ENCODE measurements at regions not wholly inside any gene's neighbourhood (a gene's known extent, or its start where the extent isn't known, plus 50 kb on each side); places are given as distances from the start of the nearest gene placed in this dataset.
"Not testable (repeated sequence)": the region's sequence is repeated elsewhere in the genome, so short reads cannot be mapped to it uniquely, and the experiment has no call there.

DNA sequence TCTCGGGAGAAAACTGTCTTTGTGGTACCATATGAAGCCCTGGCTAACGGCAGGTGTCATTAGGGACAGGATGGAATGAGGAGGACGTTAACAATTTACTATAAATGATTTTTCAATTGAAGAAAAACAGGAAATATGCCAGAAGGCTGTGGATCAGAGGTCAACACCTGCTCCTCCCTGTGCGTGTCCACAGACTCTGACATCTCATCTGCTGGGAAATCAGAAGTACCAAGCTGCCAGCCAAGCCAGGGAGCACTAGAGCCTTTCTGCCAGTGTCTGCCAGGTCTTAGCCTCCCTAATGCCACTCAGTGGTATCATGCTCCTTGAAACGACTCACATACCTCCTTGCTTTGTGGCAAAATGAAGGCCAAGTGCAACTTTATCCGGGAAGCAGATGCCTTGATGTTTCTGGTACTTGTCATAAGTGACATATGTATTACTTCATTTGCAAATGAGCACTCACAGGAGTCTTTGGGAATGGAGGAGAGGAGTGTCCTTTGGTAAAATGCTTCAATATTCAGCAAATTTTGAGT is 541.1 kb downstream of the SATB2 start:
- DNase-seq (ENCODE audit: low spot score), result no peak

GRCh38 chr2:198913394-198914152 is 544.2 kb downstream of the SATB2 start:
- DNase-seq (ENCODE audit: low spot score), result no peak

DNA sequence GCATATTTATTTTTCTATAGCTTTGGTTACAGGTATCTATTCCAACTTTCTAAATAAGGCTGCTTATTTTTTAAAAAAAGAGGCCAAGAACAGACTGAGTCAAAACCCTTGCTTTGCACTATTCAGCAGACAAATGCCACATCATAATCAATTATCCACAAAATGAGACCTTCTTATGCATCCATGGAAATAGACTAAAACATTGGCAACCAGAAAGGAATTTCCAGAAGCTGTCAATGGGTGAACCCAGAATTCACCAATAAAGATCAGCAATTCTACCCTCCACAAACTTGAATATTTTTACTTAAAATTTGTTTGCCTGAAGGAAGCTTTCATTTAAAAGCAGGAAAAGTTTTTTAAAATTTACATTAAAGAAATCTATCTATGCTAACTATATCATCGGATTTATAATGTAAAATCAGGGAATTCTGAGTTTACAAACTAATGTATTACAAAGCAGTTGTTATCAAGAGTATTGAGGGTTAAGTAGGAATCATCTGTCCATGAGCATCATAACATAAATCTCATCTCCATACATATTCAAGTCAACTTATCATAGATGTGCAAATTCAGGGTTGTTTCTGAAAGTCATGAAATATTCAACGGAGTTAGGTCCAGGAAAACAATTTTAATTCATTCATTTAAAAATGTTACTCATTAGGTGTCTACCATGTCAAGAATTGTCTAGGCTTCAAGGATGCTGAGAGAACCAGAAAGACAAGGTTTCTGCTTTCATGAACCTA is 548.0 kb downstream of the SATB2 start:
- DNase-seq (ENCODE audit: low spot score), result no peak

DNA sequence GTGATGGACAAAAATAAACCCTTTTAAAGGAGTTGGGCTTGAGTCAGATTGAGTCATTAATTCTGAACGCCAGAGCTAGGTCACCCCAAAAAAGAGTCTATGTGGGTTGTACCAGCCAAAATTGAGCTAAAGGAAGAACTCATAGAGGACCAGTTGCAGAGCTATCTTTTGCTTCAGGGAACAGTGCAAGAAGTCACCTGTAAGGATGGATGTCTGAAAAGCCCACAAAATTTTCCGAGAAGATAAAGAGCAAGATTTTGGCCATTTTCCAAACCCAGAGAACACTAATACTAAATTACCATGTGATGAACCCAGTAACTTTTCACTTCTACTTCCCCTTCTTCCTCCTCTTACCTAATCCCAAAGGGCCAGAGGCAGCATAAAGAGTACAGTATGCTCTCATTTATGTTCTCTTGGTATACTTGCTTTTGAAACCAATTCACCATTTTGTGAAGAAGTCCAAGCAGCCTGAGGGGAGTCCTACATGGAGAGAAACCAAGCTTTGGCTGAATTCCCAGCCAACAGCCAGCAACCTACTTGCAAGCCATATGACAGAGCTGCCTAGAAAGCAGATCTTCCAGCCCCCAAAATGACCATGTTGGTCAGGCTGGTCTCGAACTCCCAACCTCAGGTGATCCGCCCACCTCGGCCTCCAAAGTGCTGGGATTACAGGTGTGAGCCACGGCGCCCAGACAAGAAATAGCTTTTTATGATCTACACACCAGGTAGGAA is 551.7 kb downstream of the SATB2 start:
- DNase-seq (ENCODE audit: low spot score), result no peak

DNA sequence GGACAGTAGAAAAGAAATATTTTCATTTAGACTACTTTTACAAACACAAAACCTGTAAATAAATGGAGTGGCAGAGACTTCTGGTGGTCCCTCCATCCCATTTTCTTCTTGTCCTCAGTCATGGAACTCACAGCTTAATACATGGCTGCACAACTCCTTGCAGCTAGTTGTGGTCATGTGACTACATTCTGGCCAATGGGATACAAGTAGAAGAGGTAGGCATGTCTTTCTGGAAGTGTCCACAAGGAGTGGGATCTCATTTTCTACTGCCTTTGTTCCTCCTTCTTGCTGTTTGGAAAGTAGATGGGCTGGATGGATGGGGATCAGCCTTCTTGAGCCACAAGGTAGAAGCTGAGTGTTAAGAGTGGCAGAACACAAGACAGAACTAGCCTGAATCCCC is 555.8 kb downstream of the SATB2 start:
- DNase-seq (ENCODE audit: low spot score), result no peak

DNA sequence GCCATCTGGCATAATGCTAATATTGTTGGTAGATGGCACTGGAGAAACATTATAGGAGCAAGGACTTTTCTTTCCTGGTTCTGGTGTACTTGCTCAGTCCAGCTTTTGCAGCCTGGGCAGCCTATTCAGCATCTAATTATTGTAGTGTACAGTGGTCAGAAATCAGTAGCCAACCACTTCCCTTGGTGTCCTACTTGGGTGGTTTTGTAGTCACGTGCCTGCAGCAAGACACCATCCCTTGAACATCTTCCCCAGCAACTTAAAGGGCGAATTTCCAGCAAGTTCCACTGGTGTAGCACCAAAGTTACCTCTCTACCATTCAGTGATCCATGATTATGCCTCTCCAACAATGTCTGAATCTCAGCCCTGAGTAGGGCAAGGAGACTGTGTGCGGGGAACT is 557.6 kb downstream of the SATB2 start:
- DNase-seq (ENCODE audit: low spot score), result no peak

GRCh38 chr2:198890490-198890889 is 567.2 kb downstream of the SATB2 start:
- no peak for DNase-seq (ENCODE audit: low spot score)

DNA sequence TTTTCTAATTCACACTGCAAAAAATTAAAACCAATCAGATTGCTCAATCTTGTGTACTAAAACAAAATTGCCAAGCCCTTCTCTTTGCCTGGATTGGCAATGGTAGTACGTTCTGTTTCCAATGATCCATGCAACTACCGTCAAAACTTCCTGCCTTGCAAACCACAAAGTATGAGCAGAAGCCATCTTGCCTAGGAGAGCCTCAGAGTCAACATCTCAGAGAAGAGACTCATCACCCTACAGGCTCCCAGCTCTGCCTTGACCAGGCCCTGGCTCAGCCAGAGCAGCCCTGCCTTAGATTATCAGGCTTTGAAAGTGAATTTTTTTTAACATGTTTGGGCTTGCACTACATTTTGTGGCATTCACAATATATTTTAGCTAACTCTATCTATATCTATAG is 574.1 kb downstream of the SATB2 start:
- DNase-seq (ENCODE audit: low spot score), result no peak

DNA sequence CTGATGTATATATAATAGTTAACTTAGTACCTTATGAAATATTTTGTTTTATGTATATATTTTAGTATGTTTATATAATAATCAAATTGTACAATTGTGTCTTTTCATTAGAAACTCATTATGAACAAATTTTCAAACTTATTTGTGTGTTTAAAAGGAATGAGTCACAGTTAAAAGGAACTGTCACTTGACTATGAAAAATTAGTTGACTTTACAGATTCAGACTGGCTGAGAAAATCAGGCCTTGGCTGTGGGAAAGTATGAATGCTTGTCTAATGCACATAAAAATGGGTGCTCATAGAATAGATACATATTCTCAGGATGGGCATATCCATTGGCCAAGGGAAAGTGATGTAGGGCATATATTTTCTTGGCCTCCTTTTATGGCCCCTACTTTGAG is 576.8 kb downstream of the SATB2 start:
- DNase-seq (ENCODE audit: low spot score), result no peak

DNA sequence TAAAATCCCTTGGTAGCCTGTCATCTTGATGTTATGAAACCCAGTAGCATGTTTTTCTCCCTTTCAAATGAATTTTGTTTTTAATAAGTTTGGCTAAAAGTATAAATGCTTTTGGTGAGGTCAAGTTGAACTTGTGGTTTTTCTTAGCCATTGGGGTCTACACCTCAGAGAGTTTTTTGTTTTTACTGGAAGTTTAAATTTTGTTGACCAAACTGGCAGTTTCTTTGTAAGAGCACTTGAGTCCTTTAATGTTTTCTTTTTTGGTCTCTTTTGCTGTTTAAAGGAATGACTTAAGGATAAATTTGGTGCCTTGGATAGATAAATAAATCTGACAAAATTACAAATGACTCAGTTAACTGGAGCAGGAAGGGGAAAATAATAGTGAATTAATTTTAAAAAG is 577.3 kb downstream of the SATB2 start:
- DNase-seq (ENCODE audit: low spot score), result no peak

GRCh38 chr2:198874472-198874858 is 583.3 kb downstream of the SATB2 start:
- DNase-seq (ENCODE audit: low spot score), result no peak

DNA sequence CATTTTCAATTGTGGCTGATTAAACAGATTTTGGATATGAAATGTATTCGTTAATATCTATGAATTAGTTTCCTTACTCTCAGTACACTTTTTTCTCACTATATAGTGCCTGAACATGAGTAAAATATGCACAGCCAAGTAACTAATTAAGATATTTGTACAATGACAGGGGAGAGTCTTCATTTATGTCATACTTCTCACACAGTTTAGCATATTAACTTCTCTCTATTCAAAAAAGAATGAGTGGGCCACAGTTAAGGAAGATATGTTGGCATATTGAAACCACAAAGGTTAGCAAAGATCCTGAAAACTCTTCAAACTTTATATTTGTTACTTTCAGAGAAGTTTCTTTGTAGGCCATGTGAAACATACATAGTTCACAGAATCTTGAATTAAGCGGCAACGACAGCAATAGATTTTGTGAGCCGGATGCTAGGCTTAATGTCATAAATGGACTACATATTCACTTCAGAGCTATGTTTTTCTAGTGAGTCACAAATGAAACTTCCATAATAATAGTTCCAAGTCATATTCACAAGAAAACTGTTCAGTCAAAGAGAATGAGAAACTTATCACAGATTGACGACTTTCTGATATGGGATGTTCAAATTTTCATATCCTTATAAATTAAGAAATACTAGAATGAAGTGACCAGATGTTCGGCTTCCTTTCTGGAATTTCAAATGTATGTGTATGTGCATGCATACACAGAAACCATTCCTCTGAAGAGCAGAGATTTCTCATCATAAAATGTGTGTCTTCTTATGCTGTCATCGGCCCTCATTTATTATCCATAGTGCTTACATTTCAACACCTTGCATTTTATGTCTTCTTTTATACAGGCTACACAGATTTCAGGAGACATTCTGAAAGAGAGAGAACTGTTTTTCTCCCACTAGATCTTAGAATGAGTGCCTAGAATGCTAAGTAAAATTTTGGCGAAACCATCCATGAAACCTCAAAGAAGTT is 584.0 kb downstream of the SATB2 start:
- DNase-seq (ENCODE audit: low spot score), result no peak

DNA sequence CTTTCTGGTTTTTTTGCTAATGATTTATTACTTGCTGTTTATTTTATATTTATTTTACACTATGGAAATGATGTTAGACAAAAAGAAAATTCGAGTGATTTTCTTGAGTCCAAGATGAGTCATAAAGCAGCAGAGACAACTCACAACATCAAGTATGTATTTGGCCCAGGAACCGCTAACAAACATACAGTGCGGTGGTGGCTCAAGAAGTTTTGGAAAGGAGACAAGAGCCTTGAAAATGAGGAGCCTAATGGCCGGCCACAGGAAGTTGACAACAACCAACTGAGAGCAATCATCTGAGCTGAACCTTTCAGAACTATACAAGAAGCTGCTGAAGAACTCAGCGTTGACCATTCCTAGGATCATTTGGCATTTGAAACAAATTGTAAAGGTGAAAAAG is 594.1 kb downstream of the SATB2 start:
- DNase-seq (ENCODE audit: low spot score), result no peak

- DNase-seq (ENCODE audit: low spot score), result no peak
These were observed 596.7 kb downstream of the SATB2 start for GRCh38 chr2:198861080-198861479.

DNA sequence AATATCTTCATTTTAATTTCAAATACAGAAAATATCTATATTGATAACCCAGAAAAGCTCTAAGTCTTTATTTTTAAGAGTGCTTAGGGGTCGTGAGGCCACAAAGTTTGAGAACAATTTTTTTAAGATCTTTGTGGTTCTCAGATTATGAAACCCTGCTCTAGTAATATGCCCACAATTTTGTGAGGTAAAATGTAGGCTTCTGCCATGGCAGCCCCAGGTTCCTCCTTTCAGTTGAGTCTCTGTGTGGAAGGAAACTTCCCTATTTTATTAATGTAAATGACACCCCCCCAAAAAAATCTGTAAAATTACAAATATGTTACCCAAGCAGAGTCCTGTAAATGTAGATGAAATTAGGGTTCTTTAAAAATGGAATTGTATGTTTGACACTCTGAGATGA is 600.5 kb downstream of the SATB2 start:
- no peak for DNase-seq (ENCODE audit: low spot score)

DNA sequence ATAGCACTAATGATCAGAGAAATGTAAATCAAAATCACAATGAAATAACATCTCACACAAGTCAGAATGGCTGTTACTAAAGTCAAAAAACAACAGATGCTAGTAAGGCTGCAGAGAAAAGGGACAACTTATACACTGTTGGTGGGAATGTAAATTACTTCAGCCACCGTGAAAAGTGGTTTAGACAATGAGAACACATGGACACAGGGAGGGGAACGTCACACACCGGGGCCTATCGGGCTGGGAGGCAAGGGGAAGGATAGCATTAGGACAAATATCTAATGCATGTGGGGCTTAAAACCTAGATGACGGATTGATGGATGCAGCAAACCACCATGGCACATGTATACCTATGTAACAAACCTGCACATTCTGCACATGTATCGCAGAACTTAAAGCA is 602.0 kb downstream of the SATB2 start:
- DNase-seq (ENCODE audit: low spot score), result not testable (repeated sequence)

DNA sequence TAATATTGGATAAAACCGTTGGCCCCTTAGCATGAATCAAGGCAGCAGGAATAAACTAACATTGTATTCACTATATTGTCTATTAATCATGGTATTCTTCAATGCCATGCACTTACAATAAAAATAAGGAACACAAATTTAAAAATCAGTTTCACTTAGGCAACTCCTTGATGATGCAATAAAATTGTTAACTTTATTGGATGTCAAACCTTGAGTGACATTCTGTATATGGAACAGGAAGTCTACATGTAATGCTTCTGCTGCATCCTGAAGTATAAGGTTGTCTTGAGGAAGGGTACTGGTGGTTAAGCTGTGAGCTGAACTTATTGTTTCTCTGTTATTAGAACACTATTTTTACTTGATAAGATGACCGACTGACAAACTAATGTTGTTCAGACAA is 605.5 kb downstream of the SATB2 start:
- no peak for DNase-seq (ENCODE audit: low spot score)

- DNase-seq (ENCODE audit: low spot score), result no peak
These were observed 632.2 kb downstream of the SATB2 start for GRCh38 chr2:198825534-198825933.

GRCh38 chr2:198817536-198817935 is 640.2 kb downstream of the SATB2 start:
- no peak for DNase-seq (ENCODE audit: low spot score)

GRCh38 chr2:198815626-198816025 is 642.1 kb downstream of the SATB2 start:
- no peak for DNase-seq (ENCODE audit: low spot score)

DNA sequence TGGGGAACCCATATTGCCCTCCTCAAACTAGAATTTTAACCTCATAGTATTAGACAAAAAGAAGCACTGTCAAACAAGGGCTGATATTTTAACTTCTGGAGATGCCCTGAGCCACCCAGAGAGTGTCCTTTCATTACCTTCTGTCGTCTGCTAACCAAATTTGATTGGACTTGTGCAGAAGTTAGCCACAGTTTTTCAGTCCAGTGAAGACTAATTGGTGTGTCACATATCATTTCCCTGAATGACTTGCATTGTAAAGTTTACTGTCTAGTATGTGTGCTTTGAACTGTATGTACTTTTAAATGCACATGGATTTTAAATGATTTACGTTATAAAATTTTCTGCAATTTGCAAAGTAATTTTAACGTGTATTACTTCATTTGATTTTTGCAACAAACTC is 646.5 kb downstream of the SATB2 start:
- no peak for DNase-seq (ENCODE audit: low spot score)

DNA sequence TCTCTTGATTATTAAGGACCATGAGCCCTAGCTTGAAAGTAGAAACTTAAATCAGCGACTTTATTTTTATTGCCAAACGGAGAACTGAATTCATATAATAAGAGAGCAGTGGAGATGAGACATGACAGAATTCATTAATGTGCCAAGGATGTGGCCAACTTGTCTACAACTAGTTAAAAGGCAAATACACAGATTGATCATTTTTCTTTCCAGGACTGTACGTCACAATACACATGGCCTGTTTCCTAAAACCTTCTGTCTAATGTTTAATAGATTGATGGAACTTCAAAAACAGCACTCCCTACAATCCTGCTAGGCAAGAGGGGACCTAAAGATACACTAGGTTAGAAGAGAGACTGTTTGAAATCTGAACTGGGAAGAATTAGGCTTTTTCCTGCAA is 647.8 kb downstream of the SATB2 start:
- DNase-seq (ENCODE audit: low spot score), result no peak
